HL-60 (cell line): ENCODE measurements at regions not wholly inside any gene's neighbourhood (a gene's known extent, or its start where the extent isn't known, plus 50 kb on each side); places are given as distances from the start of the nearest gene placed in this dataset.

ENCODE experiments used
- CTCF ChIP-seq: IDR thresholded peaks from one replicate; pipeline ENCODE4 v1.5.1; 2011; ENCODE audit warnings: low read length, control low read depth, inconsistent platforms; ENCODE audit not compliant: insufficient read depth
- GABPA ChIP-seq: IDR thresholded peaks from 2 replicates; pipeline ENCODE4 v1.6.1; 2012; ENCODE audit warnings: low read depth
- POLR2AphosphoS5 ChIP-seq: IDR thresholded peaks from 2 replicates; pipeline ENCODE4 v1.6.1; 2012; ENCODE audit warnings: low read depth
- REST ChIP-seq: IDR thresholded peaks from 2 replicates; pipeline ENCODE4 v1.6.1; 2012; ENCODE audit warnings: low read depth; ENCODE audit not compliant: insufficient replicate concordance

GRCh38 chr6:115004204-115004603 lies 661.4 kb upstream of the HS3ST5 start:
- TF ChIP-seq CTCF (no peak), POLR2AphosphoS5 (no peak), GABPA (no peak), REST (no peak)
